ENCODE measurements at regions not wholly inside any gene's neighbourhood (a gene's known extent, or its start where the extent isn't known, plus 50 kb on each side); places are given as distances from the start of the nearest gene placed in this dataset.

DNA sequence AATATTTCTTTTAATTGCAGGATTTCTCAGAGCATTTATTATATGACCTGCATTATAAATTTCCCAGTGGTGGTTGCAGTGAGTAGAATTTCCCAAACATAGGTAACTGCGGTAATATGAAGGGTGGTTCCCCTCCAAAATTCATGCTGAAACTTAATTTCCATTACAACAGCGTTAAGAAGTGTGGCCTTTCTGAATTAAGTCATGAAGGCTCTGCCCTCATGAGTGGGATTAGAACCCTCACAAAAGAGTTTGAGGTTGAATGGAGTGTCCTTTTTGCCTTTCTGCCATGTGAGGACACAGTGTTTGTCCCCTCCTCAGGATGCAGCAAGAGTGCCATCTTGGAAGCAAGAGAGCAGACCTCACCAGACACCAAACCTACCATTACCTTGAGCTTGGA is 233.6 kb downstream of the KTN1 start:
- TF ChIP-seq, protein P1, sequence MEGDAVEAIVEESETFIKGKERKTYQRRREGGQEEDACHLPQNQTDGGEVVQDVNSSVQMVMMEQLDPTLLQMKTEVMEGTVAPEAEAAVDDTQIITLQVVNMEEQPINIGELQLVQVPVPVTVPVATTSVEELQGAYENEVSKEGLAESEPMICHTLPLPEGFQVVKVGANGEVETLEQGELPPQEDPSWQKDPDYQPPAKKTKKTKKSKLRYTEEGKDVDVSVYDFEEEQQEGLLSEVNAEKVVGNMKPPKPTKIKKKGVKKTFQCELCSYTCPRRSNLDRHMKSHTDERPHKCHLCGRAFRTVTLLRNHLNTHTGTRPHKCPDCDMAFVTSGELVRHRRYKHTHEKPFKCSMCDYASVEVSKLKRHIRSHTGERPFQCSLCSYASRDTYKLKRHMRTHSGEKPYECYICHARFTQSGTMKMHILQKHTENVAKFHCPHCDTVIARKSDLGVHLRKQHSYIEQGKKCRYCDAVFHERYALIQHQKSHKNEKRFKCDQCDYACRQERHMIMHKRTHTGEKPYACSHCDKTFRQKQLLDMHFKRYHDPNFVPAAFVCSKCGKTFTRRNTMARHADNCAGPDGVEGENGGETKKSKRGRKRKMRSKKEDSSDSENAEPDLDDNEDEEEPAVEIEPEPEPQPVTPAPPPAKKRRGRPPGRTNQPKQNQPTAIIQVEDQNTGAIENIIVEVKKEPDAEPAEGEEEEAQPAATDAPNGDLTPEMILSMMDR (IDR thresholded peaks at IDR 0.05), result no peak
- TF ChIP-seq POLR2A (IDR thresholded peaks at IDR 0.05), result no peak
